GM12878 (cell line): ENCODE measurements at regions not wholly inside any gene's neighbourhood (a gene's known extent, or its start where the extent isn't known, plus 50 kb on each side); places are given as distances from the start of the nearest gene placed in this dataset.

Experiments
- ATAC-seq: fragments of 200-7000 bp; cut with Tn5 transposase; 3 replicates; pipeline ENCODE4 v1.9.1; 2020; ENCODE audit warnings: mild to moderate bottlenecking, moderate library complexity
- BruUV-seq: library from RNA; stranded (reverse); fragments of 400-500 nt; replicated peaks from 2 replicates; lab custom pipeline; 2021; lab: Mats Ljungman, UMichigan
- CTCF ChIA-PET: fragments of 300-600 bp; sonication (Branson Sonifier 250); formaldehyde crosslinking; extraction: SDS; loops from one replicate; lab custom pipeline; 2021; ENCODE audit warnings: inconsistent platforms; lab: Yijun Ruan, JAX
- POLR2A ChIA-PET: fragments of 350-600 bp; formaldehyde crosslinking; extraction: SDS; loops from one replicate; lab custom pipeline; 2021; ENCODE audit warnings: inconsistent platforms; lab: Charles Lee
- RAD21 ChIA-PET: fragments of 300-600 bp; sonication (Branson Sonifier 250); formaldehyde crosslinking; loops from one replicate; lab custom pipeline; 2023; ENCODE audit warnings: antibody characterized with exemption; ENCODE audit not compliant: unreplicated experiment; lab: Charles Lee
- SMC1A ChIA-PET: fragments of 300-600 bp; sonication (Branson Sonifier 250); formaldehyde crosslinking; loops from one replicate; lab custom pipeline; 2023; ENCODE audit not compliant: unreplicated experiment, uncharacterized antibody; lab: Charles Lee
- DNase-seq: peaks from one replicate; pipeline ENCODE4 v3.0.0-alpha.2; 2011; ENCODE audit warnings: low read depth, low spot score
- FAIRE-seq: peaks from 3 replicates; lab custom pipeline; 2011; peaks lifted over from hg19 to GRCh38; lab: Jason Lieb, UNC
- H2AFZ ChIP-seq: 2 replicates; pipeline ENCODE4 v1.6.0; 2011; ENCODE audit warnings: low read depth, low read length, control low read depth; ENCODE audit not compliant: control insufficient read depth
- H3K27ac ChIP-seq: 2 replicates; pipeline ENCODE4 v1.5.1; 2011; ENCODE audit warnings: control low read depth; ENCODE audit not compliant: control insufficient read depth, insufficient read depth
- H3K27me3 ChIP-seq, 2 experiments: replicated peaks in 1 of 2; 2 replicates each; pipeline versions ENCODE4 v1.6.0 to v1.6.1; 2011; ENCODE audit warnings: low read length in 1 of 2; ENCODE audit not compliant: control insufficient read depth in 2 of 2, insufficient read depth in 2 of 2
- H3K36me3 ChIP-seq, 2 experiments: 2 replicates each; pipeline ENCODE4 v1.5.1; 2011; ENCODE audit warnings: low read length in 1 of 2; ENCODE audit not compliant: control insufficient read depth in 2 of 2, insufficient read depth in 2 of 2
- H3K4me1 ChIP-seq: 2 replicates; pipeline ENCODE4 v1.6.1; 2011; ENCODE audit warnings: mild to moderate bottlenecking, low read length, moderate library complexity, mixed read lengths; ENCODE audit not compliant: control insufficient read depth, insufficient read depth
- H3K4me2 ChIP-seq: 2 replicates; pipeline ENCODE4 v1.6.0; 2011; ENCODE audit warnings: control low read depth; ENCODE audit not compliant: control insufficient read depth, insufficient read depth
- H3K4me3 ChIP-seq: fragments of 200-600 bp; sonication (generic); 2 replicates; pipeline ENCODE4 v1.5.1; 2016
- H3K79me2 ChIP-seq: 2 replicates; pipeline ENCODE4 v1.6.0; 2011; ENCODE audit warnings: low read length; ENCODE audit not compliant: control insufficient read depth, insufficient read depth
- H3K9ac ChIP-seq: 2 replicates; pipeline ENCODE4 v1.8.0; 2011; ENCODE audit warnings: low read length, control low read depth, mixed read lengths; ENCODE audit not compliant: control insufficient read depth, insufficient read depth
- H3K9me3 ChIP-seq: replicated peaks from 3 replicates; pipeline ENCODE4 v1.5.1; 2011; ENCODE audit warnings: mild to moderate bottlenecking, low read length; ENCODE audit not compliant: control insufficient read depth, insufficient read depth
- H4K20me1 ChIP-seq: 2 replicates; pipeline ENCODE4 v1.6.0; 2011; ENCODE audit not compliant: control insufficient read depth, insufficient read depth
- BCL11A ChIP-seq: IDR thresholded peaks from 2 replicates; pipeline ENCODE4 v1.6.1; 2011; ENCODE audit warnings: low read depth, low read length
- FOS ChIP-seq: IDR thresholded peaks from 3 replicates; pipeline ENCODE4 v1.6.1; 2011; ENCODE audit warnings: borderline replicate concordance; ENCODE audit not compliant: insufficient read length; ENCODE audit errors: extremely low read depth
- HDAC2 ChIP-seq: fragments of 200-600 bp; sonication (generic); IDR thresholded peaks from 2 replicates; pipeline ENCODE4 v1.6.1; 2017
- MYB ChIP-seq: fragments of 150-350 bp; IDR thresholded peaks from 2 replicates; pipeline ENCODE4 v1.6.1; 2014; ENCODE audit warnings: mild to moderate bottlenecking, low read depth, low read length, borderline replicate concordance
- NFYB ChIP-seq: IDR thresholded peaks from 2 replicates; pipeline ENCODE4 v1.6.1; 2011; ENCODE audit warnings: low read depth, mild to moderate bottlenecking, low read length, improper control_type of control experiment, moderate library complexity; ENCODE audit not compliant: insufficient read depth
- NR2F1 ChIP-seq: fragments of 450-650 bp; conservative IDR thresholded peaks from 2 replicates; pipeline ENCODE4 v1.6.1; 2017; ENCODE audit warnings: mild to moderate bottlenecking
- POLR2AphosphoS2 ChIP-seq: IDR thresholded peaks from 2 replicates; pipeline ENCODE4 v1.6.1; 2011; ENCODE audit warnings: low read depth, mild to moderate bottlenecking, low read length, improper control_type of control experiment, moderate library complexity
- RBBP5 ChIP-seq: fragments of 200-600 bp; sonication (generic); conservative IDR thresholded peaks from 2 replicates; pipeline ENCODE4 v1.6.1; 2016
- RELA ChIP-seq: fragments of 450-650 bp; IDR thresholded peaks from 2 replicates; pipeline ENCODE4 v1.8.0; 2014; ENCODE audit warnings: borderline replicate concordance; ENCODE audit not compliant: partially characterized antibody
- SIX5 ChIP-seq: IDR thresholded peaks from 2 replicates; pipeline ENCODE4 v1.6.1; 2011; ENCODE audit warnings: mild to moderate bottlenecking, low read depth, low read length, moderate library complexity; ENCODE audit not compliant: severe bottlenecking
- SREBF1 ChIP-seq: IDR thresholded peaks from 2 replicates; pipeline ENCODE4 v1.6.1; 2012; ENCODE audit warnings: mild to moderate bottlenecking, low read length
- WRNIP1 ChIP-seq: IDR thresholded peaks from 2 replicates; pipeline ENCODE4 v1.6.1; 2011; ENCODE audit warnings: low read depth, low read length, improper control_type of control experiment, borderline replicate concordance
- ZNF274 ChIP-seq: IDR thresholded peaks from one replicate; pipeline ENCODE4 v1.8.0; 2011; ENCODE audit not compliant: insufficient read length, insufficient read depth
- WGBS: methylation state at CpG from one replicate; pipeline ENCODE4 v1.1.6; 2016; ENCODE audit warnings: low lambda C conversion rate; ENCODE audit not compliant: insufficient replicate concordance, insufficient coverage; ENCODE audit errors: missing lambda C conversion rate; 5-methylcytosine and 5-hydroxymethylcytosine counted together
- in situ Hi-C: fragments of 300-500 bp; cut with MboI; formaldehyde crosslinking; loops from 9 replicates; pipeline ENCODE4 v1.14.3; 2018; ENCODE audit warnings: mixed read lengths
- intact Hi-C: fragments of 100-400 bp; cut with micrococcal nuclease; formaldehyde crosslinking; loops from one replicate; pipeline ENCODE4 v1.14.2; 2022; ENCODE audit not compliant: unreplicated experiment
- TF ChIP-seq, protein P1 (sequence below): fragments of 450-650 bp; conservative IDR thresholded peaks from 2 replicates; pipeline ENCODE4 v1.6.1; 2017; ENCODE audit warnings: mild to moderate bottlenecking, moderate library complexity
- TF ChIP-seq, protein P2 (sequence below): IDR thresholded peaks from 2 replicates; pipeline ENCODE4 v1.6.1; 2011; ENCODE audit warnings: mild to moderate bottlenecking, low read depth, low read length, moderate library complexity; ENCODE audit not compliant: insufficient replicate concordance

DNA sequence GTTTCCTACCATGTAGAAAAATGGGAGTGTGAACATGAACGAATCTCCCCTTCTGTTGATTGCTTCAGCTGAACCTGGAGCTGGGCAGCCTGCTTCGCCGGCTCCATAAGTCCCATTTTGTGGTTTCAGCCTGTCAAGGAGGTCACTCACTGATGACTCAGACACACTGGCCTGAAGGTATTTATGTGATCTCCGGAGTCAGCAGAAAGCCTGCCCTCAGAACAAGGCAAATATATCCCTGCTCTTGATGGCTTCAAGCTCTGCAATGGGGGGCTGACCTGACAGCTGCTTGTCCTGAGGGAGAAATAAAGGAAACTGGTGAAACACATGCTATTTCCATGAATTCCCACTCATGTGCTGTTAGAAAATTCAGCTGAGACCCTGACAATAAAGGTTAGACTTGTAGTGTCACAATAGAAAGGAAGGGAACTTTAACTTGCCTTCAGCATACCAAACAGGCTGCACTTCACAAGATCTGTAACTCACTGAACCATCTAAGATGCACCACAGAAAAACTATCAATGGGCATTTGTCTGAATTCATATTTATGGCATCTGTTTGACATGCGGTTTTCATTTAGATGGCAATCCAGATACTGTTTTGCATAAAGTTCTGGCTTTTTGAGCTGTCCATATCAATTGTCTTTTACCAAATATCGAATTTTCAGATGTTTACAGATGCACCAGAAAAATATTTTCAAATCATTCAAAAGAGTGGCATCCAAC is 282.0 kb upstream of the VEPH1 start:
- Histone ChIP-seq H2AFZ (no peak overlapping the region), H3K36me3 (no peaks in the 10 kb centered on the region), H3K27ac (no peak overlapping the region), H3K4me3 (no peak overlapping the region), H3K9me3 (no peaks in the 10 kb centered on the region), H3K4me1 (no peaks in the 10 kb centered on the region), H3K79me2 (no peaks in the 10 kb centered on the region), H4K20me1 (no peaks in the 10 kb centered on the region), H3K4me2 (no peak overlapping the region), H3K9ac (no peak overlapping the region), H3K27me3 (no peaks in the 10 kb centered on the region; a peak in 1 of 4 replicates)
- WGBS: 39% methylated on average over 6 of the region's 6 CpGs
- ATAC-seq (no peak), DNase-seq (no peak), FAIRE-seq (no peak)
- ChIA-PET SMC1A (no interaction called here), POLR2A (no interaction called here), RAD21 (no interaction called here), CTCF (no interaction called here)
- in situ Hi-C loops: no loop called here
- TF ChIP-seq ZNF274 (no peak), NFYB (no peak), RBBP5 (no peak), NR2F1 (no peak), HDAC2 (no peak), WRNIP1 (no peak), BCL11A (no peak), MYB (no peak), FOS (no peak), POLR2AphosphoS2 (no peak), SREBF1 (no peak), RELA (no peak), SIX5 (no peak)
- TF ChIP-seq, protein P1, sequence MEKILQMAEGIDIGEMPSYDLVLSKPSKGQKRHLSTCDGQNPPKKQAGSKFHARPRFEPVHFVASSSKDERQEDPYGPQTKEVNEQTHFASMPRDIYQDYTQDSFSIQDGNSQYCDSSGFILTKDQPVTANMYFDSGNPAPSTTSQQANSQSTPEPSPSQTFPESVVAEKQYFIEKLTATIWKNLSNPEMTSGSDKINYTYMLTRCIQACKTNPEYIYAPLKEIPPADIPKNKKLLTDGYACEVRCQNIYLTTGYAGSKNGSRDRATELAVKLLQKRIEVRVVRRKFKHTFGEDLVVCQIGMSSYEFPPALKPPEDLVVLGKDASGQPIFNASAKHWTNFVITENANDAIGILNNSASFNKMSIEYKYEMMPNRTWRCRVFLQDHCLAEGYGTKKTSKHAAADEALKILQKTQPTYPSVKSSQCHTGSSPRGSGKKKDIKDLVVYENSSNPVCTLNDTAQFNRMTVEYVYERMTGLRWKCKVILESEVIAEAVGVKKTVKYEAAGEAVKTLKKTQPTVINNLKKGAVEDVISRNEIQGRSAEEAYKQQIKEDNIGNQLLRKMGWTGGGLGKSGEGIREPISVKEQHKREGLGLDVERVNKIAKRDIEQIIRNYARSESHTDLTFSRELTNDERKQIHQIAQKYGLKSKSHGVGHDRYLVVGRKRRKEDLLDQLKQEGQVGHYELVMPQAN: no peak
- TF ChIP-seq, protein P2, sequence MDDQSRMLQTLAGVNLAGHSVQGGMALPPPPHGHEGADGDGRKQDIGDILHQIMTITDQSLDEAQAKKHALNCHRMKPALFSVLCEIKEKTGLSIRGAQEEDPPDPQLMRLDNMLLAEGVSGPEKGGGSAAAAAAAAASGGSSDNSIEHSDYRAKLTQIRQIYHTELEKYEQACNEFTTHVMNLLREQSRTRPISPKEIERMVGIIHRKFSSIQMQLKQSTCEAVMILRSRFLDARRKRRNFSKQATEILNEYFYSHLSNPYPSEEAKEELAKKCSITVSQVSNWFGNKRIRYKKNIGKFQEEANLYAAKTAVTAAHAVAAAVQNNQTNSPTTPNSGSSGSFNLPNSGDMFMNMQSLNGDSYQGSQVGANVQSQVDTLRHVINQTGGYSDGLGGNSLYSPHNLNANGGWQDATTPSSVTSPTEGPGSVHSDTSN: no peak
- BruUV-seq: no TSS peak
- intact Hi-C loops: no loop called here
